HepG2 (cell line): ENCODE measurements at regions not wholly inside any gene's neighbourhood (a gene's known extent, or its start where the extent isn't known, plus 50 kb on each side); places are given as distances from the start of the nearest gene placed in this dataset.
"Not testable (repeated sequence)": the region's sequence is repeated elsewhere in the genome, so short reads cannot be mapped to it uniquely, and the experiment has no call there.

Experiments
- ATAC-seq: fragments of 200-7000 bp; cut with Tn5 transposase; 3 replicates; pipeline ENCODE4 v1.9.1; 2020; ENCODE audit warnings: mild to moderate bottlenecking, moderate library complexity
- BruUV-seq: library from RNA; stranded (reverse); fragments of 400-500 nt; replicated peaks from 2 replicates; lab custom pipeline; 2021; lab: Mats Ljungman, UMichigan
- CTCF ChIA-PET: fragments of 300-600 bp; formaldehyde crosslinking; extraction: SDS; loops from one replicate; lab custom pipeline; 2021; ENCODE audit warnings: low total read pairs, inconsistent platforms, low intra/inter-chr PET ratio; lab: Yijun Ruan, JAX
- POLR2A ChIA-PET: fragments of 350-600 bp; sonication (Branson Sonifier 250); formaldehyde crosslinking; loops from one replicate; lab custom pipeline; 2020; ENCODE audit warnings: antibody characterized with exemption, inconsistent platforms; lab: Yijun Ruan, JAX
- DNase-seq: peaks from one replicate; pipeline ENCODE4 v3.0.0-alpha.2; 2015; ENCODE audit warnings: low spot score
- FAIRE-seq: peaks from 3 replicates; lab custom pipeline; 2011; peaks lifted over from hg19 to GRCh38; lab: Jason Lieb, UNC
- H2AFZ ChIP-seq: one replicate; pipeline ENCODE4 v1.6.1; 2011; ENCODE audit warnings: low read length, inconsistent platforms
- H3K27ac ChIP-seq: fragments of 300-600 bp; 3 replicates; pipeline ENCODE4 v1.8.0; 2011; ENCODE audit warnings: mixed run types, mild to moderate bottlenecking, mixed read lengths, low read length, inconsistent platforms; ENCODE audit not compliant: insufficient read depth; ENCODE audit errors: extremely low read length
- H3K27me3 ChIP-seq, 2 experiments: fragments of 200-600 bp in 1 of 2; 2 replicates in 1 of 2; 3 replicates in 1 of 2; pipeline versions ENCODE4 v1.6.0 to v1.8.0; 2011; ENCODE audit warnings: low read length in 2 of 2, mild to moderate bottlenecking in 2 of 2, moderate library complexity in 2 of 2, inconsistent platforms in 1 of 2; ENCODE audit not compliant: insufficient read depth in 2 of 2, control insufficient read depth in 1 of 2
- H3K36me3 ChIP-seq, 2 experiments: fragments of 200-600 bp in 1 of 2; replicated peaks in 1 of 2; 2 replicates in 1 of 2; 3 replicates in 1 of 2; pipeline versions ENCODE4 v1.5.1 to v1.8.0; 2011; ENCODE audit warnings: low read length in 2 of 2, inconsistent platforms in 1 of 2; ENCODE audit not compliant: insufficient read depth in 2 of 2, control insufficient read depth in 1 of 2
- H3K4me1 ChIP-seq: 2 replicates; pipeline ENCODE4 v1.5.1; 2012; ENCODE audit warnings: low read length, inconsistent platforms; ENCODE audit not compliant: insufficient read depth
- H3K4me2 ChIP-seq: 2 replicates; pipeline ENCODE4 v1.6.0; 2011; ENCODE audit warnings: low read depth, low read length, inconsistent platforms
- H3K4me3 ChIP-seq, 3 experiments: fragments of 200-600 bp in 1 of 3; sonication (generic), shearing (Covaris generic) in 1 of 3; replicated peaks in 1 of 3; 2 replicates each; pipeline ENCODE4 v1.5.1; 2011 to 2016; ENCODE audit warnings: low read length in 3 of 3, inconsistent platforms in 2 of 3, low read depth in 2 of 3, mild to moderate bottlenecking in 2 of 3, control low read depth in 1 of 3, mixed read lengths in 1 of 3; ENCODE audit not compliant: insufficient read depth in 1 of 3
- H3K79me2 ChIP-seq: one replicate; pipeline ENCODE4 v1.6.1; 2011; ENCODE audit warnings: low read length, inconsistent platforms; ENCODE audit not compliant: insufficient read depth
- H3K9ac ChIP-seq: 2 replicates; pipeline ENCODE4 v1.6.0; 2011; ENCODE audit warnings: mild to moderate bottlenecking, low read depth, low read length, inconsistent platforms; ENCODE audit not compliant: insufficient read depth
- H3K9me3 ChIP-seq: 2 replicates; pipeline ENCODE4 v1.5.1; 2012; ENCODE audit warnings: mild to moderate bottlenecking, low read length
- H4K20me1 ChIP-seq: 2 replicates; pipeline ENCODE4 v1.6.0; 2011; ENCODE audit warnings: inconsistent platforms, mild to moderate bottlenecking, low read length, moderate library complexity; ENCODE audit not compliant: insufficient read depth
- ZNF251 ChIP-seq: sonication (generic); formaldehyde crosslinking; IDR thresholded peaks from 2 replicates; pipeline ENCODE4 v1.9.0; 2021; ENCODE audit warnings: mild to moderate bottlenecking, missing genetic modification reagents
- WGBS: methylation state at CpG from one replicate; pipeline ENCODE4 v1.1.6; 2017; ENCODE audit warnings: low lambda C conversion rate; 5-methylcytosine and 5-hydroxymethylcytosine counted together
- in situ Hi-C: cut with HindIII; loops from 2 replicates; pipeline ENCODE4 v1.10.0; 2017; ENCODE audit warnings: low pct_unique_long_range_greater_than_20kb; ENCODE audit not compliant: extremely low pct_ligation_motif_present
- intact Hi-C: fragments of 100-400 bp; cut with micrococcal nuclease; formaldehyde crosslinking; loops from one replicate; pipeline ENCODE4 v1.10.0; 2022; ENCODE audit not compliant: unreplicated experiment
- TF ChIP-seq, protein P1 (sequence below): sonication (generic); formaldehyde crosslinking; IDR thresholded peaks from 2 replicates; pipeline ENCODE4 v1.8.0; 2022; ENCODE audit warnings: mild to moderate bottlenecking, missing genetic modification reagents, moderate library complexity
- TF ChIP-seq, protein P2 (sequence below): sonication (generic); formaldehyde crosslinking; IDR thresholded peaks from one replicate; pipeline ENCODE4 v1.5.1; 2020; ENCODE audit warnings: mild to moderate bottlenecking, missing genetic modification reagents; ENCODE audit errors: not compliant biosample characterization

DNA sequence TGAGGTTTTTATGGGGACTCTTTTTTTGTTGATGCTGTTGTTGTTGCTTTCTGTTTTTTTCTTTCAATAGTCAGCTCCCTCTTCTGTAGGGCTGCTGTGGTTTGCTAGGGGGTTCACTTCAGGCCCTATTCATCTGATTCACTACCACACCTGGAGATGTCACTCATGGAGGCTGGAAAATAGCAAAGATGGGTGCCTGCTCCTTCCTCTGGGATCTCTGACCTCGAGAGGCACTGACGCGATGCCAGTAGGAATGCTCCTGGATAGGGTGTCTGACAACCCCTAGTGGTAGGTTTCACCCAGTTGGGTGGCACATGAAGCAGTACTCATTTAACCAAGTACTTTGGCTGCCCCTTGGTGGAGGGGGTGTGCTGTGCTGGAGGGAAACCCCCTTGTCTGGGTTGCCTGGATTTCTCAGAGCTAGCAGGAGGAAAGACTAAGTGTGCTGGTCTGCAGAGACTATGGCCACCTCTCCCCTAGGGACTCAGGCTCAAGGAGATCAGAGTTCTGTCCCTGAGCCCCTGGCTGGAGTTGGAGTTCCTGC is 745.5 kb downstream of the TMTC2 start:
- TF ChIP-seq, protein P1, sequence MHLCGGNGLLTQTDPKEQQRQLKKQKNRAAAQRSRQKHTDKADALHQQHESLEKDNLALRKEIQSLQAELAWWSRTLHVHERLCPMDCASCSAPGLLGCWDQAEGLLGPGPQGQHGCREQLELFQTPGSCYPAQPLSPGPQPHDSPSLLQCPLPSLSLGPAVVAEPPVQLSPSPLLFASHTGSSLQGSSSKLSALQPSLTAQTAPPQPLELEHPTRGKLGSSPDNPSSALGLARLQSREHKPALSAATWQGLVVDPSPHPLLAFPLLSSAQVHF (CRISPR knock-in tag), result no peak
- TF ChIP-seq ZNF251, result no peak
- TF ChIP-seq, protein P2, sequence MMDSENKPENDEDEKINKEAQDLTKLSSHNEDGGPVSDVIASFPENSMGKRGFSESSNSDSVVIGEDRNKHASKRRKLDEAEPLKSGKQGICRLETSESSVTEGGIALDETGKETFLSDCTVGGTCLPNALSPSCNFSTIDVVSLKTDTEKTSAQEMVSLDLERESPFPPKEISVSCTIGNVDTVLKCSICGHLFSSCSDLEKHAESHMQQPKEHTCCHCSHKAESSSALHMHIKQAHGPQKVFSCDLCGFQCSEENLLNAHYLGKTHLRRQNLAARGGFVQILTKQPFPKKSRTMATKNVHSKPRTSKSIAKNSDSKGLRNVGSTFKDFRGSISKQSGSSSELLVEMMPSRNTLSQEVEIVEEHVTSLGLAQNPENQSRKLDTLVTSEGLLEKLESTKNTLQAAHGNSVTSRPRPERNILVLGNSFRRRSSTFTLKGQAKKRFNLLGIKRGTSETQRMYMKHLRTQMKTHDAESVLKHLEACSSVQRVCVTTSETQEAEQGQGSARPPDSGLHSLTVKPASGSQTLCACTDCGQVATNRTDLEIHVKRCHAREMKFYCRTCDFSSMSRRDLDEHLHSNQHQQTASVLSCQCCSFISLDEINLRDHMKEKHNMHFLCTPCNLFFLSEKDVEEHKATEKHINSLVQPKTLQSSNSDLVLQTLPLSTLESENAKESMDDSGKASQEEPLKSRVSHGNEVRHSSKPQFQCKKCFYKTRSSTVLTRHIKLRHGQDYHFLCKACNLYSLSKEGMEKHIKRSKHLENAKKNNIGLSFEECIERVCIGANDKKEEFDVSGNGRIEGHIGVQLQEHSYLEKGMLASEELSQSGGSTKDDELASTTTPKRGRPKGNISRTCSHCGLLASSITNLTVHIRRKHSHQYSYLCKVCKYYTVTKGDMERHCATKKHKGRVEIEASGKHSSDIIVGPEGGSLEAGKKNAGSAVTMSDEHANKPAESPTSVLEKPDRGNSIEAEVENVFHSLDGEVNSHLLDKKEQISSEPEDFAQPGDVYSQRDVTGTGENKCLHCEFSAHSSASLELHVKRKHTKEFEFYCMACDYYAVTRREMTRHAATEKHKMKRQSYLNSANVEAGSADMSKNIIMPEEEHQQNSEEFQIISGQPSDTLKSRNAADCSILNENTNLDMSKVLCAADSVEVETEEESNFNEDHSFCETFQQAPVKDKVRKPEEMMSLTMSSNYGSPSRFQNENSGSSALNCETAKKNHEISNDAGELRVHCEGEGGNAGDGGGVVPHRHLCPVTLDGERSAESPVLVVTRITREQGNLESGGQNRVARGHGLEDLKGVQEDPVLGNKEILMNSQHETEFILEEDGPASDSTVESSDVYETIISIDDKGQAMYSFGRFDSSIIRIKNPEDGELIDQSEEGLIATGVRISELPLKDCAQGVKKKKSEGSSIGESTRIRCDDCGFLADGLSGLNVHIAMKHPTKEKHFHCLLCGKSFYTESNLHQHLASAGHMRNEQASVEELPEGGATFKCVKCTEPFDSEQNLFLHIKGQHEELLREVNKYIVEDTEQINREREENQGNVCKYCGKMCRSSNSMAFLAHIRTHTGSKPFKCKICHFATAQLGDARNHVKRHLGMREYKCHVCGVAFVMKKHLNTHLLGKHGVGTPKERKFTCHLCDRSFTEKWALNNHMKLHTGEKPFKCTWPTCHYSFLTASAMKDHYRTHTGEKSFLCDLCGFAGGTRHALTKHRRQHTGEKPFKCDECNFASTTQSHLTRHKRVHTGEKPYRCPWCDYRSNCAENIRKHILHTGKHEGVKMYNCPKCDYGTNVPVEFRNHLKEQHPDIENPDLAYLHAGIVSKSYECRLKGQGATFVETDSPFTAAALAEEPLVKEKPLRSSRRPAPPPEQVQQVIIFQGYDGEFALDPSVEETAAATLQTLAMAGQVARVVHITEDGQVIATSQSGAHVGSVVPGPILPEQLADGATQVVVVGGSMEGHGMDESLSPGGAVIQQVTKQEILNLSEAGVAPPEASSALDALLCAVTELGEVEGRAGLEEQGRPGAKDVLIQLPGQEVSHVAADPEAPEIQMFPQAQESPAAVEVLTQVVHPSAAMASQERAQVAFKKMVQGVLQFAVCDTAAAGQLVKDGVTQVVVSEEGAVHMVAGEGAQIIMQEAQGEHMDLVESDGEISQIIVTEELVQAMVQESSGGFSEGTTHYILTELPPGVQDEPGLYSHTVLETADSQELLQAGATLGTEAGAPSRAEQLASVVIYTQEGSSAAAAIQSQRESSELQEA (CRISPR knock-in tag), result no peak
- no peak for FAIRE-seq

DNA sequence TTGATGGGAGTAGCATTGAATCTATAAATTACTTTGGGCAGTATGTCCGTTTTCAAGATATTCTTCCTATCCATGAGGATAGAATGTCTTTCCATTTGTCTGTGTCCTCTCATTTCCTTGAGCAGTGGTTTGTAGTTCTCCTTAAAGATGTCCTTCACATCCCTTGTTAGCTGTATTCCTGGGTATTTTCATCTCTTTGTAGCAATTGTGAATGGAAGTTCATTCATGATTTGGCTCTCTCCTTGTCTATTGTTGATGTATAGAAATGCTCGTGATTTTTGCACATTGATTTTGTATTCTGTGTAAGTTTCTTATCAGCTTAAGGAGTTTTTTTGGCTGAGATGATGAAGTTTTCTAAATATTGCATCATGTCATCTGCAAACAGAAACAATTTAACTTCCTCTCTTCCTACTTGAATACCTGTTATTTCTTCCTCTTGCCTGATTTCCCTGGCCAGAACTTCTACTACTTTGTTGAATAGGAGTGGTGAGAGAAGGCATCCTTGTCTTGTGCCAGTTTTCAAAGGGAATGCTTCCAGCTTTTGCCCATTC is 741.0 kb downstream of the TMTC2 start:
- H3K9ac ChIP-seq, H3K4me2 ChIP-seq, DNase-seq, H3K27ac ChIP-seq, POLR2A ChIA-PET, CTCF ChIA-PET, BruUV-seq, in situ Hi-C loops, ATAC-seq, H2AFZ ChIP-seq, FAIRE-seq, H3K27me3 ChIP-seq, H3K4me1 ChIP-seq, H3K79me2 ChIP-seq, H3K36me3 ChIP-seq, intact Hi-C loops, H4K20me1 ChIP-seq, H3K4me3 ChIP-seq: not testable (repeated sequence)
- WGBS, result 2% methylated on average over 2 of the region's 2 CpGs
- H3K9me3 ChIP-seq, result peaks cover 61% of the 10 kb centered on the region

More for the DNA sequence above, 745.5 kb downstream of the TMTC2 start:
- Histone ChIP-seq H3K27ac (no peak overlapping the region), H4K20me1 (no peaks in the 10 kb centered on the region), H2AFZ (no peak overlapping the region), H3K9me3 (peaks cover 77% of the 10 kb centered on the region), H3K79me2 (no peaks in the 10 kb centered on the region), H3K9ac (no peak overlapping the region), H3K4me2 (no peak overlapping the region), H3K27me3 (no peaks in the 10 kb centered on the region), H3K36me3 (no peaks in the 10 kb centered on the region), H3K4me3 (no peak overlapping the region), H3K4me1 (no peaks in the 10 kb centered on the region)
- 35% methylated on average over 3 of the region's 3 CpGs for WGBS
- DNase-seq, result no peak
- BruUV-seq, result no TSS peak
- intact Hi-C loops (no loop called here), in situ Hi-C loops (no loop called here)
- no peak for ATAC-seq
- CTCF ChIA-PET, result no interaction called here
- POLR2A ChIA-PET, result no interaction called here
